ENCODE measurements at regions not wholly inside any gene's neighbourhood (a gene's known extent, or its start where the extent isn't known, plus 50 kb on each side); places are given as distances from the start of the nearest gene placed in this dataset.
A peak's percentile ranks its signal among the peaks of the same experiment; 100 is the strongest.
"Not testable (repeated sequence)": the region's sequence is repeated elsewhere in the genome, so short reads cannot be mapped to it uniquely, and the experiment has no call there.

DNA sequence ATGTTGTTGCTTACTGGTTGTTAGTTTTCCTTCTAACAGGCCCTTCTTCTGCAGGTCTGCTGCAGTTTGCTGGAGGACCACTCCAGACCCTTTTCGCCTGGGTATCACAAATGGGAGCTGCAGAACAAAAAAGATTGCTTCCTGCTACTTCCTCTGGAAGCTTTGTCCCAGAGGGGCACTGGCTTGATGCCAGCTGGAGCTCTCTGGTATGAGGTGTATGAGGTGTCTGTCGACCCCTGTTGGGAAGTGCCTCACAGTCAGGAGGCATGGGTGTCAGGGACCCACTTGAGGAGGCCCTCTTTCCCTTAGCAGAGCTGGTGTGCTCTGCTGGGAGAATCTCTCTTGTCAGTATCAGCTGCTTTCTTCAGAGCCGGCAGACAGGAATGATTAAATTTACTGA is 127.4 kb upstream of the EDA2R start:
- Histone ChIP-seq H3K79me2 (replicated peaks; ENCODE audit: insufficient read depth, low read length) (no peaks in the 10 kb centered on the region), H4K20me1 (ENCODE audit: insufficient read depth) (no peaks in the 10 kb centered on the region), H3K27me3 (ENCODE audit: insufficient read depth, low read depth, low read length) (no peaks in the 10 kb centered on the region), H3K36me3 (ENCODE audit: insufficient read depth, low read length) (no peaks in the 10 kb centered on the region), H3K9me2 (ENCODE audit: insufficient read depth, low read length) (no peaks in the 10 kb centered on the region), H3K4me2 (ENCODE audit: low read length) (no peak overlapping the region), H3K9me3 (ENCODE audit: low read length) (no peaks in the 10 kb centered on the region), H3K27ac (ENCODE audit: low read length) (no peak overlapping the region), H3K9ac (ENCODE audit: low read length) (no peak overlapping the region), H2AFZ (ENCODE audit: low read depth, low read length) (no peak overlapping the region), H3K4me3 (ENCODE audit: low read length) (no peak overlapping the region), H3F3A (ENCODE audit: insufficient read depth, low read length, poor library complexity, severe bottlenecking) (no peaks in the 10 kb centered on the region)
- TF ChIP-seq MXI1 (conservative IDR thresholded peaks at IDR 0.05; ENCODE audit: poor library complexity, severe bottlenecking) = no peak
- no peak for TF ChIP-seq EZH2 (IDR thresholded peaks at IDR 0.05; ENCODE audit: borderline replicate concordance, insufficient read depth, low read length, poor library complexity, severe bottlenecking)
- no peak for TF ChIP-seq POLR2AphosphoS5 (IDR thresholded peaks at IDR 0.05)
- no peak for TF ChIP-seq RAD21 (conservative IDR thresholded peaks at IDR 0.05)
- no peak for TF ChIP-seq SMC3 (conservative IDR thresholded peaks at IDR 0.05; ENCODE audit: poor library complexity)
- TF ChIP-seq EP300 (conservative IDR thresholded peaks at IDR 0.05; ENCODE audit: poor library complexity, severe bottlenecking) = no peak

DNA sequence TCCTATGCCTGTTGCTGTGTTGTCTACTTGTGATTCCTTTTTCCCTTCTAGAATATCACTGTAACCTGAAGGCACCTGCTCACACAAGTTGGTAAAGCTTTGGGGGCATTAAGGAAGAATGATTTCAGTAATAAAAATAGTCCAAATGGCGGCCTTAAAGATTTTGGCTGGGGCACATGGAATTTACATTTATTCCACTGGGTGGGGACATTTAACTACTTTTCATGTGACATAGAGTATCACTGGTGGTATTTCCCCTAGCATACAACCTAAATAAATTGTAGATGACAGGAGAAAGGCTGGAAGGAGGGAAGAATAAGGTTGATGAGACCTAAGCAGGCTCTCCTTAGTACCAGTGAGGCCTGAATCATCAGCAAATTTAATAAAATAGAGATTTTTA is 121.8 kb upstream of the EDA2R start:
- Histone ChIP-seq H4K20me1 (ENCODE audit: insufficient read depth) (no peaks in the 10 kb centered on the region), H3K9me3 (ENCODE audit: low read length) (no peaks in the 10 kb centered on the region), H3K36me3 (ENCODE audit: insufficient read depth, low read length) (no peaks in the 10 kb centered on the region), H3K27me3 (ENCODE audit: insufficient read depth, low read depth, low read length) (no peaks in the 10 kb centered on the region), H3K4me3 (ENCODE audit: low read length) (no peak overlapping the region), H3K79me2 (replicated peaks; ENCODE audit: insufficient read depth, low read length) (no peaks in the 10 kb centered on the region), H3K4me2 (ENCODE audit: low read length) (no peak overlapping the region), H2AFZ (ENCODE audit: low read depth, low read length) (no peak overlapping the region), H3K9me2 (ENCODE audit: insufficient read depth, low read length) (no peaks in the 10 kb centered on the region), H3K9ac (ENCODE audit: low read length) (no peak overlapping the region), H3K27ac (ENCODE audit: low read length) (no peak overlapping the region), H3F3A (ENCODE audit: insufficient read depth, low read length, poor library complexity, severe bottlenecking) (no peaks in the 10 kb centered on the region)
- TF ChIP-seq RAD21 (conservative IDR thresholded peaks at IDR 0.05) (peak; percentile 24), EZH2 (IDR thresholded peaks at IDR 0.05; ENCODE audit: borderline replicate concordance, insufficient read depth, low read length, poor library complexity, severe bottlenecking) (no peak)

DNA sequence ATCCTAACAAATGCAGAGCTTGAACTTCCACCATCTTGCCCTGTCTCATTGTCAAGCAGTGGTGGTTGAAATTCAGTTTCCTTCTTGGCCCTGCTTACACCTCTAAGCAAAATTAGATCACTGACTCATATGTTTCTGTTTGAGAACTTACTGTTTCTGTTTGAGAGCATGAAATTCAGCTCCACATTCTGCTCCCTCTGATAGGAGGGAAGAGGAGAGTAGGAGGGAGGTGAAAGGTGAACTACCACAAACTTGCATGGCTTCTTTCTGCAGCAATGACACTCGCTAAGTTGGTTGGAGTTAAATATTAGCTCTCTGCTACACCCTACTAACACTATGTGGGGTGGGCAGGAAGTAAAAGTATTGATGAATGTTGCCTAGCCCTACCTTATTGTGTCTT is 117.8 kb upstream of the EDA2R start:
- Histone ChIP-seq H3K27ac (ENCODE audit: low read length) (no peak overlapping the region), H3F3A (ENCODE audit: insufficient read depth, low read length, poor library complexity, severe bottlenecking) (no peaks in the 10 kb centered on the region), H3K9me3 (ENCODE audit: low read length) (no peaks in the 10 kb centered on the region), H3K27me3 (ENCODE audit: insufficient read depth, low read depth, low read length) (no peaks in the 10 kb centered on the region), H3K9ac (ENCODE audit: low read length) (no peak overlapping the region), H3K79me2 (replicated peaks; ENCODE audit: insufficient read depth, low read length) (no peaks in the 10 kb centered on the region), H4K20me1 (ENCODE audit: insufficient read depth) (no peaks in the 10 kb centered on the region), H3K9me2 (ENCODE audit: insufficient read depth, low read length) (no peaks in the 10 kb centered on the region), H3K4me2 (ENCODE audit: low read length) (no peak overlapping the region), H2AFZ (ENCODE audit: low read depth, low read length) (no peak overlapping the region), H3K36me3 (ENCODE audit: insufficient read depth, low read length) (no peaks in the 10 kb centered on the region), H3K4me3 (ENCODE audit: low read length) (no peak overlapping the region)
- TF ChIP-seq RAD21 (conservative IDR thresholded peaks at IDR 0.05) (no peak), POLR2AphosphoS5 (IDR thresholded peaks at IDR 0.05) (no peak)

DNA sequence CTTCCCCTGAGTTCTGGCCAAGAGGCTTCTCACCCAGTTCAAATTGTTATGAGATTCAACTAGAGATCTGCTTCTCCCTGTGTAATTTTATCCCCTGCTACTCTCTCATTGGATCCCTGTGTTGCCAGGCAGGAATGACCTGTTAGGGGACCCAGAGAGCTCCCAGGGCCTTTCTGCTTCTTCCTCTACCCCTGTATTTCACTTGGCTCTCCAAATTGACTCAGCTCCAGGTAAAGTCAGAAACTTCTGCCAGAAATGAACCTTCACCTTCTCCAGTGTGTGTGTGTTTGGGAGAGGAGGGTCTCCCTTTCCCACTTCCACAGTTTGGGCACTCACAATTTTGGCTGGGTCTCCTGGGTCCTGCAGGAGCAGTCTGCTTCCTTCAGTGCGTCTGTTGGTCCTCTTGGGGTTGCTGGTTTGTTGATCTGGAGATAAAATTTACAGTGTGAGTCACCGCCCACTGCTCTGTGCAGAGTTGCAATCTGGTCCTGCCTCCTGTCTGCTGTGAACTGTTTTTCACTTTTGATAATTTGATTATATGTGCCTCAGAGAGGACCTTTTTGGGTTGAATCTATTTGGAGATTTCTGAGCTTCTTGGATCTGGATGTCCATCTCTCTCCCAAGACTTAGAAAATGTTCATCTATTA is 112.4 kb upstream of the EDA2R start:
- no peaks in the 10 kb centered on the region for H4K20me1 ChIP-seq (ENCODE audit: insufficient read depth)
- no peak overlapping the region for H3K4me2 ChIP-seq (ENCODE audit: low read length)
- H2AFZ ChIP-seq (ENCODE audit: low read depth, low read length) = no peak overlapping the region
- no peaks in the 10 kb centered on the region for H3F3A ChIP-seq (ENCODE audit: insufficient read depth, low read length, poor library complexity, severe bottlenecking)
- H3K9ac ChIP-seq (ENCODE audit: low read length) = no peak overlapping the region
- no peak overlapping the region for H3K4me3 ChIP-seq (ENCODE audit: low read length)
- no peaks in the 10 kb centered on the region for H3K9me3 ChIP-seq (ENCODE audit: low read length)
- no peaks in the 10 kb centered on the region for H3K36me3 ChIP-seq (ENCODE audit: insufficient read depth, low read length)
- H3K27me3 ChIP-seq (ENCODE audit: insufficient read depth, low read depth, low read length) = no peaks in the 10 kb centered on the region
- H3K79me2 ChIP-seq (replicated peaks; ENCODE audit: insufficient read depth, low read length) = no peaks in the 10 kb centered on the region
- no peak for TF ChIP-seq TAF1 (IDR thresholded peaks at IDR 0.05; ENCODE audit: low read depth)
- TF ChIP-seq RAD21 (conservative IDR thresholded peaks at IDR 0.05) = no peak
- no peak for TF ChIP-seq EP300 (conservative IDR thresholded peaks at IDR 0.05; ENCODE audit: poor library complexity, severe bottlenecking)
- TF ChIP-seq, protein P1, sequence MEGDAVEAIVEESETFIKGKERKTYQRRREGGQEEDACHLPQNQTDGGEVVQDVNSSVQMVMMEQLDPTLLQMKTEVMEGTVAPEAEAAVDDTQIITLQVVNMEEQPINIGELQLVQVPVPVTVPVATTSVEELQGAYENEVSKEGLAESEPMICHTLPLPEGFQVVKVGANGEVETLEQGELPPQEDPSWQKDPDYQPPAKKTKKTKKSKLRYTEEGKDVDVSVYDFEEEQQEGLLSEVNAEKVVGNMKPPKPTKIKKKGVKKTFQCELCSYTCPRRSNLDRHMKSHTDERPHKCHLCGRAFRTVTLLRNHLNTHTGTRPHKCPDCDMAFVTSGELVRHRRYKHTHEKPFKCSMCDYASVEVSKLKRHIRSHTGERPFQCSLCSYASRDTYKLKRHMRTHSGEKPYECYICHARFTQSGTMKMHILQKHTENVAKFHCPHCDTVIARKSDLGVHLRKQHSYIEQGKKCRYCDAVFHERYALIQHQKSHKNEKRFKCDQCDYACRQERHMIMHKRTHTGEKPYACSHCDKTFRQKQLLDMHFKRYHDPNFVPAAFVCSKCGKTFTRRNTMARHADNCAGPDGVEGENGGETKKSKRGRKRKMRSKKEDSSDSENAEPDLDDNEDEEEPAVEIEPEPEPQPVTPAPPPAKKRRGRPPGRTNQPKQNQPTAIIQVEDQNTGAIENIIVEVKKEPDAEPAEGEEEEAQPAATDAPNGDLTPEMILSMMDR (IDR thresholded peaks at IDR 0.05; ENCODE audit: poor library complexity, severe bottlenecking) = no peak
- TF ChIP-seq MXI1 (conservative IDR thresholded peaks at IDR 0.05; ENCODE audit: poor library complexity, severe bottlenecking) = no peak
- TF ChIP-seq POLR2AphosphoS5 (IDR thresholded peaks at IDR 0.05) = no peak
- TF ChIP-seq EZH2 (IDR thresholded peaks at IDR 0.05; ENCODE audit: borderline replicate concordance, insufficient read depth, low read length, poor library complexity, severe bottlenecking) = no peak
- no peaks in the 10 kb centered on the region for H3K9me2 ChIP-seq (ENCODE audit: insufficient read depth, low read length)
- no peak overlapping the region for H3K27ac ChIP-seq (ENCODE audit: low read length)

DNA sequence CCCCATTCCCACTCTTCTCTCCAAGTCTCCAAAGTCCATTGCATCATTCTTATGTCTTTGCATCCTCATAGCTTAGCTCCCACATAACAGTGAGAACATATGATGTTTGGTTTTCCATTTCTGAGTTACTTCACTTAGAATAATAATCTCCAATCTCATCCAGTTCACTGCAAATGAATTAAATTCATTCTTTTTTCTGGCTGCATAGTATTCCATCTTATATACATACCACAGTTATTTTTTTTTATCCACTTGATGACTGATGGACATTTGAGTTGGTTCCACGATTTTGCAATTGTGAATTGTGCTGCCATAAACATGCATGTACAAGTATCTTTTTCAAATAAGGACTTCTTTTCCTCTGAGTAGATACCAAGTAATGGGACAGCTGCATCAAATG is 105.6 kb upstream of the EDA2R start:
- H3K36me3 ChIP-seq (ENCODE audit: insufficient read depth, low read length); H3K4me3 ChIP-seq (ENCODE audit: low read length); H3K27ac ChIP-seq (ENCODE audit: low read length); H3K9me2 ChIP-seq (ENCODE audit: insufficient read depth, low read length); H4K20me1 ChIP-seq (ENCODE audit: insufficient read depth); H3K4me2 ChIP-seq (ENCODE audit: low read length); H3K9me3 ChIP-seq (ENCODE audit: low read length); H2AFZ ChIP-seq (ENCODE audit: low read depth, low read length); H3F3A ChIP-seq (ENCODE audit: insufficient read depth, low read length, poor library complexity, severe bottlenecking); H3K9ac ChIP-seq (ENCODE audit: low read length); H3K79me2 ChIP-seq (replicated peaks; ENCODE audit: insufficient read depth, low read length); H3K27me3 ChIP-seq (ENCODE audit: insufficient read depth, low read depth, low read length): not testable (repeated sequence)

All from neural cell (in vitro differentiated cells).